ENCODE measurements at regions not wholly inside any gene's neighbourhood (a gene's known extent, or its start where the extent isn't known, plus 50 kb on each side); places are given as distances from the start of the nearest gene placed in this dataset.

DNA sequence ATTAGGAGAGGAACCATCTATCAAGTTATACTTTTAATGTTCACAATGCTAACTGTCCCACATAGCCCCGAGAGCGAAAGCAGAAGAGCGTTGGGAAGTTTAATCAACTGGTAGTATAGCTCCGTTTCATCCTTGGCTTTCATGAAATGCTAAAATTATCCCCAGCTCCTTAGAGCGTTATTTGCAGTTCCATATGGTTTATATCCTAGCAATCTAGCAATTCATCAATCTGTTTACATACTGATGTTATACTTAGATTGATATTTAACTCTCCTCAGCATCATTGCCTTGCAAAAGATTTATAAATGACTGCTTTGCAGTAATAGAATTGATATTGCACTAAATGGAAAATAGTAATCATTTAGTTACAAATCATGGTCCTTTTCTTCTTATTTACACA, 419.8 kb downstream of the COG6 start (continued):
- no peak for TF ChIP-seq BRF2 (IDR thresholded peaks at IDR 0.05; ENCODE audit: borderline replicate concordance, insufficient read depth, insufficient read length)
- no peak for TF ChIP-seq ZNF124 (CRISPR knock-in tag; IDR thresholded peaks at IDR 0.05)
- no peak for TF ChIP-seq HMGN3 (IDR thresholded peaks at IDR 0.05; ENCODE audit: borderline replicate concordance, extremely low read depth, insufficient read length, low read depth, low read length)
- no peak for TF ChIP-seq RCOR1 (IDR thresholded peaks at IDR 0.05; ENCODE audit: borderline replicate concordance in 1 of 2, low read depth in 2 of 2, low read length in 2 of 2)
- TF ChIP-seq, protein P1, sequence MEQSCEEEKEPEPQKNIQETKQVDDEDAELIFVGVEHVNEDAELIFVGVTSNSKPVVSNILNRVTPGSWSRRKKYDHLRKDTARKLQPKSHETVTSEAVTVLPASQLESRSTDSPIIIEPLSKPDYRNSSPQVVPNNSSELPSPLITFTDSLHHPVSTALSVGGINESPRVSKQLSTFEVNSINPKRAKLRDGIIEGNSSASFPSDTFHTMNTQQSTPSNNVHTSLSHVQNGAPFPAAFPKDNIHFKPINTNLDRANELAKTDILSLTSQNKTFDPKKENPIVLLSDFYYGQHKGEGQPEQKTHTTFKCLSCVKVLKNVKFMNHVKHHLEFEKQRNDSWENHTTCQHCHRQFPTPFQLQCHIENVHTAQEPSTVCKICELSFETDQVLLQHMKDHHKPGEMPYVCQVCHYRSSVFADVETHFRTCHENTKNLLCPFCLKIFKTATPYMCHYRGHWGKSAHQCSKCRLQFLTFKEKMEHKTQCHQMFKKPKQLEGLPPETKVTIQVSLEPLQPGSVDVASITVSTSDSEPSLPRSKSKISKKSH (CRISPR knock-in tag; IDR thresholded peaks at IDR 0.05): no peak
- TF ChIP-seq ZNF282 (CRISPR knock-in tag; IDR thresholded peaks at IDR 0.05): no peak
- TF ChIP-seq NONO (IDR thresholded peaks at IDR 0.05; ENCODE audit: low read depth in 2 of 2, low read length in 1 of 2): no peak
- TF ChIP-seq OTX1 (CRISPR knock-in tag; IDR thresholded peaks at IDR 0.05): no peak

GRCh38 chr13:40076765-40077362, 421.4 kb downstream of the COG6 start:
- Histone ChIP-seq H3K27ac (ENCODE audit: extremely low read depth, low read depth, low read length) (no peak overlapping the region), H3K36me3 (ENCODE audit: control insufficient read depth, insufficient read depth, low read length) (no peaks in the 10 kb centered on the region), H3K9ac (ENCODE audit: insufficient read depth in 1 of 2, low read depth in 2 of 2, low read length in 2 of 2) (no peak overlapping the region), H3K4me3 (no peak overlapping the region), H3K79me2 (ENCODE audit: control insufficient read depth, insufficient read depth, low read length) (no peaks in the 10 kb centered on the region), H2AFZ (ENCODE audit: low read depth, low read length) (no peak overlapping the region), H3K9me3 (replicated peaks; ENCODE audit: control insufficient read depth, insufficient read depth, low read depth, low read length) (no peaks in the 10 kb centered on the region), H3K9me1 (ENCODE audit: control insufficient read depth, insufficient read depth, low read length) (no peaks in the 10 kb centered on the region), H4K20me1 (replicated peaks; ENCODE audit: control insufficient read depth, insufficient read depth, low read length) (no peaks in the 10 kb centered on the region), H3K4me2 (ENCODE audit: insufficient read depth, low read length) (no peak overlapping the region), H3K27me3 (ENCODE audit: control insufficient read depth in 2 of 2, insufficient read depth in 2 of 2, low read length in 2 of 2) (no peaks in the 10 kb centered on the region; a peak in 2 of 5 replicates), H3K4me1 (replicated peaks in 1 of 2; ENCODE audit: control insufficient read depth in 2 of 2, insufficient read depth in 2 of 2, low read length in 2 of 2) (no peaks in the 10 kb centered on the region)
- in situ Hi-C loops (cut with MboI) (no loop called here), intact Hi-C loops (cut with micrococcal nuclease) (no loop called here)
- DNase-seq (ENCODE audit: extremely low read depth in 1 of 4, low spot score in 3 of 4) (no peak), ATAC-seq (no peak), FAIRE-seq (no peak)
- ChIA-PET CTCF (ENCODE audit: low intra/inter-chr PET ratio) (no interaction called here), POLR2A (no interaction called here)
- no TSS peak for BruUV-seq (replicated peaks)
- WGBS (ENCODE audit: insufficient coverage, low coverage, missing lambda C conversion rate): 0% methylated on average over 3 of the region's 3 CpGs
- TF ChIP-seq HNRNPK (IDR thresholded peaks at IDR 0.05; ENCODE audit: low read depth, low read length, poor library complexity, severe bottlenecking): peak; percentile 18
- TF ChIP-seq ZZZ3 (IDR thresholded peaks at IDR 0.05): no peak
- TF ChIP-seq PCBP2 (IDR thresholded peaks at IDR 0.05; ENCODE audit: low read depth, low read length, poor library complexity, severe bottlenecking): peak; percentile 45
